ENCODE measurements at regions not wholly inside any gene's neighbourhood (a gene's known extent, or its start where the extent isn't known, plus 50 kb on each side); places are given as distances from the start of the nearest gene placed in this dataset.

- no peak for TF ChIP-seq RCOR1 (IDR thresholded peaks at IDR 0.05; ENCODE audit: low read depth, low read length)
- TF ChIP-seq MAZ (IDR thresholded peaks at IDR 0.05; ENCODE audit: borderline replicate concordance, low read depth, low read length), result no peak
- no peak for TF ChIP-seq CTCF (IDR thresholded peaks at IDR 0.05)
- TF ChIP-seq ELK1 (IDR thresholded peaks at IDR 0.05; ENCODE audit: low read depth, low read length), result no peak
- TF ChIP-seq MAX (IDR thresholded peaks at IDR 0.05), result no peak
- no peak for TF ChIP-seq BHLHE40 (IDR thresholded peaks at IDR 0.05; ENCODE audit: low read depth, low read length)
- no peak for TF ChIP-seq POLR2A (IDR thresholded peaks at IDR 0.05; ENCODE audit: low read length)
- TF ChIP-seq RAD21 (conservative IDR thresholded peaks at IDR 0.05 in 1 of 2, IDR thresholded peaks at IDR 0.05 in 1 of 2), result no peak
- no peak for TF ChIP-seq ZNF302 (CRISPR knock-in tag; IDR thresholded peaks at IDR 0.05)
- no peak for TF ChIP-seq EP300 (IDR thresholded peaks at IDR 0.05)
- no peak for TF ChIP-seq HOXA7 (CRISPR knock-in tag; IDR thresholded peaks at IDR 0.05)
- TF ChIP-seq KDM1A (IDR thresholded peaks at IDR 0.05; ENCODE audit: low read depth), result no peak
- no peak for TF ChIP-seq REST (IDR thresholded peaks at IDR 0.05)
- no peak for TF ChIP-seq NR3C1 (IDR thresholded peaks at IDR 0.05)
Observed at GRCh38 chr2:23106242-23106785, 278.7 kb upstream of the KLHL29 start.
